ENCODE measurements at regions not wholly inside any gene's neighbourhood (a gene's known extent, or its start where the extent isn't known, plus 50 kb on each side); places are given as distances from the start of the nearest gene placed in this dataset.
"Not testable (repeated sequence)": the region's sequence is repeated elsewhere in the genome, so short reads cannot be mapped to it uniquely, and the experiment has no call there.

DNA sequence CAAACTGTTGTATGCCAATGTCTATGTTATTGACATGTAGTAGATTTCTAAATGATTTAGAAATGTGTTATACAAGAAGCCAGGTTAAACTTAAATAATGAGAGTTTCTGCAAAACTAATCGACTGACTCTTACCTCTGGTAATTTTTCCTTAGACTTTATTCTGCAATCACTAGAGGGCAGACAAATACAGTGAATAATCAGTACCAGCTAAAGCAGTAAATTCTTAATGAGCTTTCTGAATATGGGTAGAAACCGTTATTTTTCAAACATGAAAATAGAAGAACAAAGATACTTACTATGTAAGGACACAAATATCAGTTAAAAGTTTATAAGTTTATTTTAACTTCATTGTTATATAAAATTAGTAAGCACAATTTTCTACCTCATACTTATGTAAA, 97.9 kb upstream of the RGS1 start:
- DNase-seq, result peak; percentile 20

DNA sequence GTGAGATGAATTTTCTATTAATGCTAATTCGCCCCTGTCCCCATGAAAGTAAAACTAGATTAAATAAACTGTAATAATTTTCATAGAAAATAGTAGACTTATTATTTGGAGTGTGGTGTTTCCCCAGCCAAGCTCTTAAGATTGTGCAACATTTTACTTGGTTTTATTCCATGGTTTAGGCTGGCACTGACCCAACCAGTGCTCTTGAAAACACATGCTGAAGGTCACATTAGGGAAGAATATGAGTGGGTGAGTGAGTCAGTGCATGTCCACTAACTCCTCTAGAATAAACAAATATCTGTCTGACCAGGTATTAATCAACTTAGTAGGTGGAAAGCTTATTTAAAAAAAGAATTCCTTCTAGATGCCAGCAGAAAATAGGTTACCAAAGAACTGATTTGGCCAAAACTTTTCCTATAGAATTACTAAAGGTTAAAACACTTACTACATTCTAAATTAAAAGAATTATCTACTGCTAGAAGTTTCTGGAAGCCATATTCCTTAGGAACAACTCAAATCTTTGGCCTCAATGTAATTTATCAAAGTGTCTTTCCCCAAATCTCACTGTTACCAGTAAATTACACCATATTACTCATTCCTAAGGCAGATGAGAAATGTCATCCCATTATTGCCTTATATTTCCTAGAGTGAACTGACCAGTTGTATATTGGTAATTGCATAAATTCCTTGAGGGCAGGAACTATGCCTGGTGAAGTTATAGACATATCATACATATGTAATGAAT, 89.7 kb upstream of the RGS1 start:
- DNase-seq, result no peak

DNA sequence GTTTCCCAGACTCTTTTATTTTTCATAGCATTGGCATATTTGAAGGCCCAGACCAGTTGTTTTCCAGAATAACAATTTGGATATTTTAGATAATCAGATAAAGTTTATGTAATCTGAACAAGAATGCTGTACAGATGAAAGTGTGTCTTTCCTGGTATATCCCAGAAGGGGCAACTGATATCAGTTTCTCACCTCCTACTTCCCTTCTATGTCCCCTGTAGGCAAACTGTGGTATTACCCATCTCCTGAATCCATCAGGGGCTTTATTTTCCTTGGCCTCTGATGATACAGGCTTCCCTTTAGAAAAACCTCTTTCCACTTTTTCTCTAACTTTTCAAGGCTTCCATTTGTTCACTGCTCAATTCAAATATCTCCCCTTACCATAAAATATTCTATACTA, 87.5 kb upstream of the RGS1 start:
- no peak for DNase-seq

DNA sequence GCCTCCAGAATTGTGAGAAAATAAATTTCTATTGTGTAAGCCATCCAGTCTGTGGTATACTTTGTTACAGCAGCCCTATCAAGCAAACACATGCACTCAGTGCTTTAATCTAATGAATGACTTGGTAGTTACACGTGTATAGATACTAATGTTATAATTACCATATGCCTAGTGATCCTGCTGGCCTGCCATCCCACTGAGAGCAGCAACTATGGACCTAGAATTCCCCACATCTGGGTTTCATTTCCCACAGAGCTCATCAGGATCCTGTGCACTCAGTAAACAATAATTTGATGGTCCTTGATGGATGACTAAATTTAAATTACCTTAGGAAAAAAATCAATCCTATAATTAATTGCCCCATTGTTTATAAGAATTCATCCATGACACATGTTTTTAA, 86.5 kb upstream of the RGS1 start:
- no peak for DNase-seq

DNA sequence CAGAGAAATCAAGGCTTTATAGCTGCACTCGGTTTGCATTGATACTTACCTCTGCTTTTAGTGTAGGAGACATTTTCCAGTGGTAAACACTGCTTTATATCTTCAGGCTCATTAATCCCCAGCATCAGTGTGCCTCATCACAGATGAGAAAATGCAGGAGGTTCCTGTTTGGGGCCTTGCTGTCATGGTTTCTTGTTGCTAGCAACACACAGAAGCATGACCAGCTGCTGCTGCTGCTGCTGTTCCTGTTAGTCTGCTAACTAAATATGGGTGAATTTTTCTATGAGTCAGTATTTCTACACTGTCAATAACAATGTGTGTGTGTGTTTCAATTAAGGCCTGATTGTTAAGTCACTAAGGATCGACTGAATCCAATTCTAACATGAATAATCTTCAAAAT, 85.8 kb upstream of the RGS1 start:
- DNase-seq, result no peak

DNA sequence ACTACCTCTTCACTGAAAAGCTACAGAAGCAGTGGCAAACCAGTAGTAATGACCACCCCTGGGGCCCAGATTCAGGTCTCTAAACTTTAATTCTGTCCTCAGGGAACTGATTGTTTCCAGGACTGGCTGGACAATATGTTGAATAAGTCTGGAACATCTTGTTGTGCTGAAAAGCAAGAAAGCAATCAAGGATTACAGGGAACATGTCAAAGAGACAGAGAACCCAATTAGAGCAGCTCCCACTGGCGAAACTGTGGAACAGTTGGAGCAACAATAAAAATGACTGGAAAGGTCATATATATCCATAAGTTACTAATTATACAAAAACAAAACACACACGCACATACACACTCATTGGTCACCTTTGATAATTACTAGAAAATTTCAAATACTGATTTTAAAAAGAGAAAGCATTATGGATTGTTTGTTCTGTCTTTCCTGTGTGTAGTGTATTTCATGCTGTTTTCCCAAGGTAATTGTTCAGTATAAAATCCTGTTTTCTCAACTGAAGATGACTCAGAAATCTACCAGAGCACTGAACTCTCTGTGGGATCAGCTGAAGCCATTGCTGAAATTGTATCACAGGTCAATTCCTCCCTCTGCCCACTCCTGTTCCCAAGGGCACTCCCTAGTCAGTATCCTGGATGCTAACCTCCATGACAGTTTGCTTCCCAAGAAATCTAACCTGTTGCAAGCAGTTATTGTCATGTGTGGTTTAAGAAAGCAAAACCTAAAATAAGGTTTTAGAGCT, 83.6 kb upstream of the RGS1 start:
- no peak for DNase-seq

DNA sequence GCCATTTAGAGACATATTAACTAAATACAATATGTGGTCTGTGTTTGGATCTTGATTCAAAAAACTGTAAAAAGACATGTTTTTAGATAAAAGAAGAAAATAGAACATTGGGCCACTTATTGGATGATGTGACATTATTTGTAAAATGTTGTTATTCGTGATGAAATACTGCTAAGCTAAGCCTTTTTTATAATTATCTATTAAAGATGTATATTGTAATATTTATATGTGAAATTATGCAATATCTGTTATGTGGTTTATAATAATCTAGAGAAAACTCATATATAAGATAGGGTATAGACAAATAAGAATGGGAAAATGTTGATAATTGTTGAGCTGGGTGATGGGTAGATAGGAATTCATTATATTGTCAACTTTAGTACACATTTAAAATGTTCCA, 82.0 kb upstream of the RGS1 start:
- DNase-seq, result no peak

DNA sequence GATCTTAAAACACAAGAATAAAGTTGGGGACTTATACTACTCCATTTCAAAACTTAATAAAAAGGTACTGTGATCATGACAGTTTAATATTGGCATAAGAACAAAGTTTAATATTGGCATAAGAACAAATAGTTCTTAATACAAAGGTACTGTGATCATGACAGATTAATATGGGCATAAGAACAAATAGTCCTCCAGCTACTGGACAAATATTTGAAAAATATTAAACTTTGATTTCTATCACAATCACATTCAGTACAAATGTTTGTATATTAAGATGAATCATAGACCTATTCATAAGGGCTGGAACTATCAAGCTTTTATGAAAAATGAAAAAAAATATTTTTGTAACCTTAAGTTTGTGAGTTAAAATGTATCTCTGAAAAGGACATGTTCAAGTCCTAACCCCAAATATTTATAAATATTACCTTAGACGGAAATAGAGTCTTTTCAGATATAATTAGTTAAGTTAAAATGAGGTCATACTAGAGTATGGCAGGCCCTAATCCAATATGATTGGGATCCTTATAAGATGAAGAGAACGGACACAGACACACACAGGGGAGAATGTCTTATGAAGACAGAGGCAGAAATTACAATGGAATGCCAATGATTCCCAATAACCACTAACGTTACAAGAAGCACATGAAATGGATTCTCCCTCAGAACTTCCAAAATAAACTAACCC, 79.1 kb upstream of the RGS1 start:
- DNase-seq, result no peak

DNA sequence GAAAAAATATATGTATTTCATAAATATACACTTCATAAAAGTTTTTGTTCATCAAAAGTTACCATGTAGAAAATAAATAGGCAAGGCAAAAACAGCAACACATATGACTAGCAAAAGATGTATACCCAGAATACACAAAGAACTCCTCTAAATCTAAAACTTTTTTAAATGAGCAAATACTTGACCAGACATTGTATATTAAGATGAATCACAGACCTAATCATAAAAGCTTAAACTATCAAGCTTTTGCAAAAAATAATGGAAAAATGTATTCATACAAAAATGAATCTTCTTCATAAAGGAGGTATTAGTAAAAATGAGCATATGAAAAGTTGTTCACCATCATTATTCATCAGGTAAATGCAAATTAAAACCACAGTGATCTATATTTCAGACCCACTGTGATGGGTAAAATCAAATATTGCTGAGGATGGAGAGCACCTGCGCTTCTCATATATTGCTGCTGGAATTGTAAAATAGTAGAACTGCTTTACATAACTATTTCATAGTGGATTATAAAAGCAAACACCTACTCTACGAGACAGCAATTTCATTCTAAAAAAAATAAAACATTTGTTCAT, 78.3 kb upstream of the RGS1 start:
- DNase-seq, result no peak

GRCh38 chr1:192498092-192498491, 77.5 kb upstream of the RGS1 start:
- DNase-seq, result not testable (repeated sequence)

GRCh38 chr1:192499061-192499581, 76.5 kb upstream of the RGS1 start:
- DNase-seq, result not testable (repeated sequence)

- not testable (repeated sequence) for DNase-seq
Measured at GRCh38 chr1:192500541-192500940, 75.0 kb upstream of the RGS1 start.

- DNase-seq, result no peak
Measured at GRCh38 chr1:192506741-192507155, 68.8 kb upstream of the RGS1 start.

DNA sequence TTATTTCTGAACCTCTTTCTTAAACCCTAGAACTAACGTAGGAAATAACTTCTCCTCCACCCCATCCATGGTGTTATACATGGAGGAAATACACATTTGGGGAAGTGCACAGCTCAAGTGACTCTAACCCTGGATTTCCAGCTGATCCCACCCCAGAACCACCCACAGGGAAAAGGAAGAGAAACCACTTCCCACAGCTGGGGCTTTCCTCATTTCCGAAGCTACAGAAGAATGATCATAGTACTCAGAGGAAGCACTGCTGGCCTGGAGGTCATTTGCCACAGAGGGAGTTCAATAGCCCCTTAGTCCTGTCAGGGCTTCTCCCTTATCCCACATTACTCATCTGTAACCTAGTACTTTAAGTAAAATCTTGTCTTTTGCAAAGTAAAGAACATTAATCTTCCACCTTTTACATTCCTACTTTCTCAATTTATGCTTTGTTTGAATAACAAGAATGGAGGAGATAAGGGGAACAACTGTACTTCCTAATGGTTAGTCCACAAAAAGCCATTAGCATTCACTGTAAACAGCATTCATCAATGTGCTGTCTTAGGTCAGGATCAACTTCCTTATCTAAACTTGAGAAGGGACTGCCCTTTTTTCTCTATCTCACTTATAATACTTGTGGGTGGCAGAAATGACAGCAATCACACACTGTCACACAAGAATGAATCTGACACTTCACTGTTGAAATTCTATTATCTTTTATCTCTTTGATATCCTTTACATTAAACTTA, 63.0 kb upstream of the RGS1 start:
- no peak for DNase-seq

- no peak for DNase-seq
Measured at GRCh38 chr1:192513196-192513595, 62.4 kb upstream of the RGS1 start.

- DNase-seq, result no peak
Measured at GRCh38 chr1:192513697-192514096, 61.9 kb upstream of the RGS1 start.

GRCh38 chr1:192516776-192517297, 58.7 kb upstream of the RGS1 start:
- DNase-seq, result no peak

GRCh38 chr1:192517716-192518355, 57.7 kb upstream of the RGS1 start:
- DNase-seq, result not testable (repeated sequence)

DNA sequence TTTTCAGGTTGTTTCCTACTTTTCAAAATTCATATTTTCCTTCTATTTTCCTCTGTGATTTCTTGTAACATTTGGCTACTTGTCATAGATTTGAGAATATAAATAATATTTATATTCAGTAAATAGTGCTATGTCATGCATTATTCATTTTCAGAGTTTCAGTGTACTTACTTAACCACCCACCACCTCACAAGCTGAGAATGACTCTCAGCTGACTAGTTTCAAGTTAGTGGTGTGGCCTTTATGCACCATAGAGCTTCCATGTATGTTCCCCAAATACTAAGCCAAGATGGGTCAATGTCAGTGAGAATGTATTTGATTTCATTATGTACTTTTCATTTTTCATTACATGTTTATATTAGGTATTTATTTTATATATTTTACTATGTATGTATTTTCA, 56.9 kb upstream of the RGS1 start:
- no peak for DNase-seq

DNA sequence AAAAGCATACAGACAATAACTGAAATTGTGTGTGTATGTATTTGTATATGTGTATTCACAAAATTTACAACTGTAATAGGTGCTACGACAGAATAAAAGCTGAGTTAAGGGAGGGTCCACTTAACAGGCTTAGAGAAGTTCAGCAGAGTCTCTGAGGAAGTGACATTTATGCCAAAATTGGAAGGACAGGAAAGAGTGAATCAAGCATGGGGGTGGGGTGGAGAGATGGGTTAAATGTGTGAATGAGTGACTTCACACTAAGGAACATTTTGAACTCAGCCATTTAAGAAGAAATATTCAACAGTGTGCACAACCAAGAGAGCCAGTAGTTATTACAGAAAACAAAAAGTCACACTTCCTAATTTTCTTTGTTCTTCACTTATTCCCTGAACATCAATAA, 53.8 kb upstream of the RGS1 start:
- DNase-seq, result no peak

GRCh38 chr1:192522673-192523072, 52.9 kb upstream of the RGS1 start:
- DNase-seq, result no peak

DNA sequence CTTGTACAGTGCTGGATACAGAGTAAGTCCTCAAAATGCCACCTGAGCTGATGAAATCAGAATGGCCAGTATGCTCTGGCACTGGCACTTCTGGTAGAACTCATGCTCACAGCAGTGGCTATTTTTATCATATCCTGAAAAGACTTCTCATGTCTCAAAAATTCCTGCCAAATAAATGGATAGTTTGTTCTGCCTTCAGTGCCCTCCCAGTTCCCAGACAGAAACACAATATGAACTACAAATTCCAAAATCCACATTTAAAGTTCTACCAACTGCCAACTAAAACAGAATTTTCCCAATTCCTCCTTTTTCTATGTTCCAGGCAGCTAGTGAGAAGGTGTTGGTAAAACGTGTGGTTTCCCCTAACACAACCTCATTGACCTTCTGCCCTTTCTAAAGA, 51.4 kb upstream of the RGS1 start:
- DNase-seq, result no peak
